ENCODE measurements at regions not wholly inside any gene's neighbourhood (a gene's known extent, or its start where the extent isn't known, plus 50 kb on each side); places are given as distances from the start of the nearest gene placed in this dataset.

DNA sequence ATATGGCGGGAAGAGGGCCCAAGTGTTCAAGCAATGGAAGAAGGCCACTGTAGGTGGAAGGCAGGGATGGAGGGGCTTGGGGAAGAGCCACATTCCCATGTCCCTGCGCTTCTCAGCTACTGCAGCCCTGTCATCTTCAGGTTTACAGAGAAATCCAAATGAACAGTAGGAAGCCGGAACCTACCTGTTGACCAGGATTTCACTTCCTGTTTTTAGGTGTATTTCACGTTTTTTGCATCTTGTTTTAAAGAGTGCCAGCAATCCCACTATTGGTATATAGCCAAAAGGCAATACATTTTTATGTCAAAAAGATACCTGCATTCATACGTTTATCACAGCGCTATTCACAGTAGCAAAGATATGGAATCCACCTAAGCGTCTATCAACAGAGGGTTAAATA lies 159.2 kb downstream of the SLC35B3 start:
- no peak for DNase-seq (ENCODE audit: low read depth)

- DNase-seq (ENCODE audit: low read depth) = no peak
Observed at GRCh38 chr6:8275667-8276066, 159.7 kb downstream of the SLC35B3 start.

DNA sequence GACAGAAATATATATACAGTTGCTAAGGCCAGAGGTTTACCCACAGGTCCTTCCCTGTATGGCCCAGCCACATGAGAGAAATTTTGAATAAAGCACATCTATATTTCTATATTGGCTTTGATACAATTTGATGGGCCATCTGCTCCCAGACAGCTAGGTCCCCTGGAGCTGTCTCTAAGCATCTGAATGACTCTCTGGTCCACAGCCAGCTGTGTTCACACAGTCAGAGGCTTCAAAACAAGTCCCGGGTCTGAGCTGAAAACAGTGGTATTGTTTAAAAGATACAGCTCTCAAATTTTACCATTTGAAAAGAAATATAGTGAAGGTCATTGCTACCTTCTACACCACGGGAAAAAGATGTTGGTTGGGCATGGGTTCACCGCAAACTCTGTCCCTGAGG lies 161.1 kb downstream of the SLC35B3 start:
- DNase-seq (ENCODE audit: low read depth) = no peak

DNA sequence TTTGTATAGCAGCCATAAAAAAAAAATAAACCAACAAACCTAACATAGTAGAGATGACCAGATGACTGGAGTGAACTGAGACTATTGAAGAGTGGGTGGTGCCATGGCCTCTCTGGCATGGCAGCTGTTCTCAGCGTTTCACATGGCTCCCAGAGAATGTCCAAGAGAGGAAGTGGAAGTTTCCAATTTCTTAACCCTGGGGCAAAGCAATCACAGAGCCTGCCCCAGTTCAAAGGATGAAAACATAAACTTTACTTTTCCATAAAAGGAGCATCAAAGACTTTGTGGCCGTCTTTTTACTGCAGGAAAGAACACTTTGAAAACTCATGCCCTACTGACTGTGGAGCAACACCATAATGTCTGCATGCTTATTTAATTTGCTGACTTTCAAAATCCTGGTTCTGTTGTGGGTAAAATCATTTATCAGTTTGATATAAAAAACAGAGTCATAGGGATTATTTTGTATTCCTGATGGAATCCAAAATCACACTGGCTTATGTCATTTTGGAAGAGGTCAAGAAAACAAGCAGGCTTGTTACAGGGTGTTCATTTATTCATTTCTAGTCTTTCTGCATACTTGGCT lies 165.4 kb downstream of the SLC35B3 start:
- no peak for DNase-seq (ENCODE audit: low read depth)

DNA sequence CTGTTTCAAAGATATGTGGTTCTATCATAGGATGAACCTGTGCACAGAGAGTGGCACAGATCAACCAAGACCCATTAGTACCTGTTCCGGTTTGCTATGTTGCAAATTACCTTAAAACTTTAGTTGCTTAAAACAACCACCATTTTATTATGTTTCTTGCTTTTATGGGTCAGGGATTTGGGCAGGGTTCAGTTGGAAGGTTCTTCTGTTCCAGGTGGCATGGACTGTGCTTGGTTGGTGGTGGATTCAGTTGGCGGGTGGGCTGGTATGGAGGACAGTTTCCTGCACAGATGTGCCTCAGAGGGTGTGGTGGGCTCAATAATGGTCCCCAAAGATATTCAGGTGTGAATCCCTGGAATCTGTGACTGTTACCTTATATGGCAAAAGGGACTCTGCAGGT lies 166.3 kb downstream of the SLC35B3 start:
- DNase-seq (ENCODE audit: low read depth) = no peak

GRCh38 chr6:8268606-8269005 lies 166.3 kb upstream of the EEF1E1 start:
- DNase-seq (ENCODE audit: low read depth) = no peak

- DNase-seq (ENCODE audit: low read depth) = no peak
Observed at GRCh38 chr6:8268156-8268555, 165.8 kb upstream of the EEF1E1 start.

DNA sequence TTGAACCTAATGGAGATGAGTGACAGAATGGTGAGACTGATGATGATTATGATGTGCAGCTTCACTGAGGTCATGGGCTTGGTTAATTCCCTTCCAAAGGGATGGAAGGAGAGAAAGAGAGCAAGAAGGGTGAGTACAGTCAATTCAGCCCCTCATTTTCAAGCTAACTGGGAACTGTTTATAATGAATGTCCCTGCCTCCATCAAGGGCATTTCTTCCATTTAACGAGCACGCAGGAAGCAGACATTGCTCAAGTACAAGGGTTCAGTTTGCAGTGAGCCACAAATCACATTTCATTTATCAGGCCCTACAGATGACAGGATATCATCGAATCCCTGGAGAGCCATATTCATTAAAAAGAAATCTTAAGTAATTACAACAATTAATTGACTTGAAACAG lies 158.3 kb upstream of the EEF1E1 start:
- no peak for DNase-seq (ENCODE audit: low read depth)

- no peak for DNase-seq (ENCODE audit: low read depth)
Observed at GRCh38 chr6:8246403-8246802, 144.1 kb upstream of the EEF1E1 start.

DNA sequence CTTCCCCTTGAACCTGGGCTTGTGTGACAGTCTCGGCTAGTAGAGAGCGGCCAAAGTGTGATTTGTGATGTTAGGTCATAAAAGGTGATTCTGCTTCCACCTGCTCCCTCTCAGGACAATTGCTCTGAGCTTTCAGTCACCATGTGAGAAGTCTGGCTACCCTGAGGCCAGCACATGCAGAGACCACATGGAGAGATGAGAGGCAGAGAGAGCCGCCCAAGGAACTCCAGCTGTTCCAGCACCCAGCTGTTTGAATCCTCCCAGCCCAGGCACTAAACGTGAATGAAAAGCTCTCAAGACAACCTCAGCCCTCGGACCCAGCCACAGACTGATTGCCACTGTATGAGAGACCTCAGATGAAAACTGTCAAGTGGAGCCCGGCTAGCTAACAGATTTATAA lies 143.4 kb upstream of the EEF1E1 start:
- no peak for DNase-seq (ENCODE audit: low read depth)

DNA sequence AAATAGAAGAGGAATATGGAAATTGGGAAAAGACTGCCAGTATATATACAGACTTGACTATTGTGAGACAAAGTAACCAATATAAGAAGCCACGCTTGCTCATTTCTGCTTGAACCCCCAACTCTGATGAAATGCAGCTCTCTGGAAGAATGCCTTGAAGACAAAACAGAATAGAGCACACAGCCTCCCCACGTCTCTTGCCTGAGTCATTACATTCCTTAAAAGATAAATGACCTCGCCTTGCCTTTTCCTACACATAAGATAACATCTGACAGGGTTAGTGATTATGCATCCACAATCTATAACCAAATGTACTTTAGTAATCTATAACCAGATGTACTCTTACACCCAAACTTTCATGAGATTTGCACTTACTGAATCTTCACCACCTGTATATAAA lies 141.1 kb upstream of the EEF1E1 start:
- DNase-seq (ENCODE audit: low read depth) = no peak

DNA sequence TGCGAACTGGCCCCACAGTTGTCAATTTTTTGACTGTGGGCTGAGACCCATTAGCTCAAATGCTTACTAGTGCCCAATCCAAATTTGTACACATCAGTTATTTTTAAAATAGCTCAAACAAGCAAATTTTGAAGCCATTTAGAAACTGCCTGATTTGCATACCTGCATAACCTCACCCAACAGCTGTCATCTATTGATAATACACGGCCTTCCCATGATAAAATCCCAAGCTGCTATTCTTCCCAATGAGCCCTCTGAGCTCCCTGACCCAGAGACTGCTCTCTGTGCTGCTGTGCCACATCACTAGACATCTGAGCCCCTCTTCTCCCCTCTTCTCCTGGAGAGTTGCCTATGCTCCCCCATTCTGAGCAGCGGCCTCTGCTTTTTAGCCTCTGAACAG lies 140.5 kb upstream of the EEF1E1 start:
- no peak for DNase-seq (ENCODE audit: low read depth)

GRCh38 chr6:8240301-8240700 lies 138.0 kb upstream of the EEF1E1 start:
- DNase-seq (ENCODE audit: low read depth) = no peak

- DNase-seq (ENCODE audit: low read depth) = no peak
Observed at GRCh38 chr6:8238773-8239683, 136.7 kb upstream of the EEF1E1 start.

- no peak for DNase-seq (ENCODE audit: low read depth)
Observed at GRCh38 chr6:8237668-8238067, 135.3 kb upstream of the EEF1E1 start.

- DNase-seq (ENCODE audit: low read depth) = no peak
Observed at GRCh38 chr6:8236956-8237355, 134.6 kb upstream of the EEF1E1 start.

GRCh38 chr6:8234321-8234720 lies 132.0 kb upstream of the EEF1E1 start:
- no peak for DNase-seq (ENCODE audit: low read depth)

- DNase-seq (ENCODE audit: low read depth) = no peak
Observed at GRCh38 chr6:8231956-8232355, 129.6 kb upstream of the EEF1E1 start.

- DNase-seq (ENCODE audit: low read depth) = no peak
Observed at GRCh38 chr6:8229915-8230756, 127.8 kb upstream of the EEF1E1 start.

GRCh38 chr6:8225113-8225512 lies 122.8 kb upstream of the EEF1E1 start:
- no peak for DNase-seq (ENCODE audit: low read depth)

DNA sequence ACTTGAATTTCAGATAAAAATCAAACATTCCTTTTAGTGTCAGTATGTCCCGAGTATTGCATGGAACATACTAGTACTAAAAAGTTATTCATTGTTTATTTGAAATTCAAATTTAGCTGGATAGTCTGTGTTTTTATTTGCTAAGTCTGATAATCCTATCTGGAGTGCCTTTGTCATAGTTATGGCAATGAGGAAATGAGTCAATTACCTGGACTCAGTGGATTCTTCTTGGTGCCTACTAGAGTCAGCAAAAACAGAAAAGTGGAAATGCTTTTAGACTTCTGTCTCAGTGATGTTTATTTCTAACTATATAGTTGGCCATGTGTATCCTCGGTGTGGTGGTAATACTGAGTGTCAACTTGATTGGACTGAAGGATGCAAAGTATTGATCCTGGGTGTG lies 121.3 kb upstream of the EEF1E1 start:
- DNase-seq (ENCODE audit: low read depth) = no peak

GRCh38 chr6:8219352-8219943 lies 117.1 kb upstream of the EEF1E1 start:
- peak; percentile 3 for DNase-seq (ENCODE audit: low read depth)

Data from stimulated activated CD8-positive, alpha-beta memory T cell treated with anti-CD3 and anti-CD28 coated beads, Interleukin-12 subunit alpha, Interleukin-12 subunit beta, amount 100 ng/mL, for 1 hour (primary cell).